Neural crest cell (in vitro differentiated cells): ENCODE measurements at regions not wholly inside any gene's neighbourhood (a gene's known extent, or its start where the extent isn't known, plus 50 kb on each side); places are given as distances from the start of the nearest gene placed in this dataset.

ENCODE experiments used
- DNase-seq: peaks from one replicate; pipeline ENCODE4 v3.0.0; 2021; ENCODE audit warnings: low read depth, mixed read lengths, low spot score
- H3K27ac Mint-ChIP-seq: one replicate; pipeline ENCODE4 v1.8.0; 2021; ENCODE audit warnings: mild to moderate bottlenecking, mixed read lengths; ENCODE audit not compliant: unreplicated experiment
- H3K27me3 Mint-ChIP-seq: 2 replicates; pipeline ENCODE4 v1.8.0; 2021; ENCODE audit warnings: low read depth, mild to moderate bottlenecking, mixed read lengths
- H3K36me3 Mint-ChIP-seq: 2 replicates; pipeline ENCODE4 v1.8.0; 2021; ENCODE audit warnings: low read depth, mild to moderate bottlenecking, mixed read lengths
- H3K4me1 Mint-ChIP-seq: 2 replicates; pipeline ENCODE4 v1.8.0; 2021; ENCODE audit warnings: mixed read lengths
- H3K4me3 Mint-ChIP-seq: one replicate; pipeline ENCODE4 v1.8.0; 2021; ENCODE audit warnings: mild to moderate bottlenecking, mixed read lengths
- H3K9me3 Mint-ChIP-seq: 2 replicates; pipeline ENCODE4 v1.8.0; 2021; ENCODE audit warnings: mixed read lengths
- TF ChIP-seq, protein P1 (sequence below): fragments of 200-600 bp; sonication (generic); conservative IDR thresholded peaks from 2 replicates; pipeline ENCODE4 v1.5.0; 2021; ENCODE audit warnings: antibody characterized with exemption, mild to moderate bottlenecking

DNA sequence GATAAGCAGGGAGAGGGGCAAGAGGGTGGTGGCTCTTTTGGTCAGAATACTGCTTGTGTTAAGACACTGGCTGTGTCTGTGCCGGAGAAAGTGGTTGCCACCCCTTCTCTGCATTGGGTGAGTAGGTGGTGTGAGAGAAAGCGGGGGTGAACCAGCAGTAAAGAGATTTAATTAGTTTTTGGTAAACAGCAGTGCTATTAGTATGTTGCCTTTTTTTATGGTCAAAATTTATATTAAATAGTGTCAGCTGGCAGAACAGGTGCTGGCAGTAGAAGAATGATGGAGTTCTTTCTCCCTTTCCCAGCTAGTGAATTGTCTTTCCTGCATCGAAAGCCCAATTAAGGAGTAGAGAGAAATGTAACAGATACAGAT is 181.6 kb downstream of the LARP7 start:
- TF ChIP-seq, protein P1, sequence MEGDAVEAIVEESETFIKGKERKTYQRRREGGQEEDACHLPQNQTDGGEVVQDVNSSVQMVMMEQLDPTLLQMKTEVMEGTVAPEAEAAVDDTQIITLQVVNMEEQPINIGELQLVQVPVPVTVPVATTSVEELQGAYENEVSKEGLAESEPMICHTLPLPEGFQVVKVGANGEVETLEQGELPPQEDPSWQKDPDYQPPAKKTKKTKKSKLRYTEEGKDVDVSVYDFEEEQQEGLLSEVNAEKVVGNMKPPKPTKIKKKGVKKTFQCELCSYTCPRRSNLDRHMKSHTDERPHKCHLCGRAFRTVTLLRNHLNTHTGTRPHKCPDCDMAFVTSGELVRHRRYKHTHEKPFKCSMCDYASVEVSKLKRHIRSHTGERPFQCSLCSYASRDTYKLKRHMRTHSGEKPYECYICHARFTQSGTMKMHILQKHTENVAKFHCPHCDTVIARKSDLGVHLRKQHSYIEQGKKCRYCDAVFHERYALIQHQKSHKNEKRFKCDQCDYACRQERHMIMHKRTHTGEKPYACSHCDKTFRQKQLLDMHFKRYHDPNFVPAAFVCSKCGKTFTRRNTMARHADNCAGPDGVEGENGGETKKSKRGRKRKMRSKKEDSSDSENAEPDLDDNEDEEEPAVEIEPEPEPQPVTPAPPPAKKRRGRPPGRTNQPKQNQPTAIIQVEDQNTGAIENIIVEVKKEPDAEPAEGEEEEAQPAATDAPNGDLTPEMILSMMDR: no peak
- Mint-ChIP-seq H3K36me3 (no peaks in the 10 kb centered on the region), H3K27ac (peak overlapping the region; percentile 93), H3K9me3 (no peaks in the 10 kb centered on the region), H3K4me1 (peaks cover 41% of the 10 kb centered on the region), H3K4me3 (peak overlapping the region; percentile 92), H3K27me3 (no peaks in the 10 kb centered on the region)
- peak; percentile 2 for DNase-seq

- Mint-ChIP-seq H3K27me3 (no peaks in the 10 kb centered on the region), H3K4me1 (peaks cover 38% of the 10 kb centered on the region), H3K27ac (no peak overlapping the region), H3K36me3 (no peaks in the 10 kb centered on the region), H3K9me3 (no peaks in the 10 kb centered on the region), H3K4me3 (peak overlapping the region; percentile 70)
- TF ChIP-seq, protein P1: no peak
- no peak for DNase-seq
Measured at GRCh38 chr4:112819729-112820128, 182.8 kb downstream of the LARP7 start.

GRCh38 chr4:112823156-112823555 is 186.2 kb downstream of the LARP7 start:
- H3K4me1 Mint-ChIP-seq: peaks cover 37% of the 10 kb centered on the region
- H3K4me3 Mint-ChIP-seq: peak overlapping the region; percentile 62
- TF ChIP-seq, protein P1: no peak
- no peaks in the 10 kb centered on the region for H3K27me3 Mint-ChIP-seq
- H3K36me3 Mint-ChIP-seq: no peaks in the 10 kb centered on the region
- H3K27ac Mint-ChIP-seq: peak overlapping the region; percentile 57
- DNase-seq: no peak
- H3K9me3 Mint-ChIP-seq: no peaks in the 10 kb centered on the region

- Mint-ChIP-seq H3K27ac (no peak overlapping the region), H3K4me1 (peaks cover 32% of the 10 kb centered on the region), H3K27me3 (no peaks in the 10 kb centered on the region), H3K4me3 (no peak overlapping the region), H3K9me3 (no peaks in the 10 kb centered on the region), H3K36me3 (no peaks in the 10 kb centered on the region)
- no peak for DNase-seq
- TF ChIP-seq, protein P1: no peak
Measured at GRCh38 chr4:112823606-112824005, 186.7 kb downstream of the LARP7 start.

- DNase-seq: no peak
- H3K27ac Mint-ChIP-seq: no peak overlapping the region
- peaks cover 8% of the 10 kb centered on the region for H3K36me3 Mint-ChIP-seq
- no peak overlapping the region for H3K4me3 Mint-ChIP-seq
- TF ChIP-seq, protein P1: no peak
- peaks cover 10% of the 10 kb centered on the region for H3K9me3 Mint-ChIP-seq
- peaks cover 5% of the 10 kb centered on the region for H3K4me1 Mint-ChIP-seq
- no peaks in the 10 kb centered on the region for H3K27me3 Mint-ChIP-seq
Measured at GRCh38 chr4:112830753-112831386, 193.9 kb downstream of the LARP7 start.

- TF ChIP-seq, protein P1: no peak
- H3K9me3 Mint-ChIP-seq: peaks cover 18% of the 10 kb centered on the region
- no peak overlapping the region for H3K4me3 Mint-ChIP-seq
- H3K27ac Mint-ChIP-seq: no peak overlapping the region
- no peaks in the 10 kb centered on the region for H3K27me3 Mint-ChIP-seq
- DNase-seq: no peak
- no peaks in the 10 kb centered on the region for H3K4me1 Mint-ChIP-seq
- H3K36me3 Mint-ChIP-seq: peaks cover 8% of the 10 kb centered on the region
Measured at GRCh38 chr4:112832493-112832892, 195.6 kb downstream of the LARP7 start.
